ENCODE measurements at regions not wholly inside any gene's neighbourhood (a gene's known extent, or its start where the extent isn't known, plus 50 kb on each side); places are given as distances from the start of the nearest gene placed in this dataset.

- H3K9me2 ChIP-seq: no peaks in the 10 kb centered on the region
- no peaks in the 10 kb centered on the region for H3K9me3 ChIP-seq
- no peaks in the 10 kb centered on the region for H3K36me3 ChIP-seq (replicated peaks in 1 of 2; ENCODE audit: control insufficient read depth in 1 of 2, insufficient read depth in 2 of 2, low read length in 1 of 2)
- peaks cover 51% of the 10 kb centered on the region; the same call in 1 of the 2 replicates for H3K27me3 ChIP-seq (ENCODE audit: insufficient read depth)
- WGBS (ENCODE audit: low lambda C conversion rate): 8% methylated on average over 2 of the region's 2 CpGs
- POLR2A ChIA-PET: no interaction called here
- H3K4me2 ChIP-seq: no peak overlapping the region
- no peak overlapping the region for H2AFZ ChIP-seq (ENCODE audit: low read depth)
- H3F3A ChIP-seq (replicated peaks; ENCODE audit: insufficient read depth): no peaks in the 10 kb centered on the region
- H3K27ac ChIP-seq (ENCODE audit: low read depth in 2 of 2, low read length in 1 of 2): no peak overlapping the region
- TF ChIP-seq IRF3 (IDR thresholded peaks at IDR 0.05; ENCODE audit: low read depth, low read length) (no peak), RCOR1 (IDR thresholded peaks at IDR 0.05; ENCODE audit: low read length) (no peak), REST (IDR thresholded peaks at IDR 0.05; ENCODE audit: low read depth, low read length) (no peak), RXRA (IDR thresholded peaks at IDR 0.05; ENCODE audit: borderline replicate concordance, low read depth) (no peak), GABPA (IDR thresholded peaks at IDR 0.05; ENCODE audit: low read depth) (no peak), SMC3 (IDR thresholded peaks at IDR 0.05; ENCODE audit: low read depth, low read length) (no peak), YY1 (IDR thresholded peaks at IDR 0.05; ENCODE audit: low read depth) (no peak), GATA2 (CRISPR knock-in tag; IDR thresholded peaks at IDR 0.05) (no peak), TAF1 (IDR thresholded peaks at IDR 0.05; ENCODE audit: borderline replicate concordance, low read depth, low read length) (no peak), SIN3A (IDR thresholded peaks at IDR 0.05; ENCODE audit: borderline replicate concordance, low read depth, low read length) (no peak), RFX5 (IDR thresholded peaks at IDR 0.05; ENCODE audit: low read length) (no peak), CHD2 (IDR thresholded peaks at IDR 0.05; ENCODE audit: low read length, partially characterized antibody) (no peak), NFIC (IDR thresholded peaks at IDR 0.05; ENCODE audit: borderline replicate concordance) (no peak), EP300 (IDR thresholded peaks at IDR 0.05; ENCODE audit: borderline replicate concordance in 1 of 2, low read depth in 1 of 2, low read length in 1 of 2) (no peak), FOXJ3 (CRISPR knock-in tag; IDR thresholded peaks at IDR 0.05) (no peak), USF2 (IDR thresholded peaks at IDR 0.05; ENCODE audit: borderline replicate concordance, low read depth, low read length) (no peak), FOXM1 (IDR thresholded peaks at IDR 0.05; ENCODE audit: low read depth) (no peak), JUND (IDR thresholded peaks at IDR 0.05) (no peak), POLR2AphosphoS5 (IDR thresholded peaks at IDR 0.05; ENCODE audit: low read depth, low read length) (no peak)
- no peaks in the 10 kb centered on the region for H3K4me1 ChIP-seq (ENCODE audit: control insufficient read depth in 1 of 2, insufficient read depth in 2 of 2, low read depth in 1 of 2, low read length in 1 of 2)
- CTCF ChIA-PET: no interaction called here
- H3K4me3 ChIP-seq (ENCODE audit: low read depth in 2 of 2, low read length in 1 of 2): no peak overlapping the region
- no peak overlapping the region for H3K9ac ChIP-seq
- H3K79me2 ChIP-seq (ENCODE audit: insufficient read depth): no peaks in the 10 kb centered on the region
- no peak for DNase-seq
- no peaks in the 10 kb centered on the region for H4K20me1 ChIP-seq (ENCODE audit: insufficient read depth)
Observed at GRCh38 chr12:4014444-4014843, 141.2 kb upstream of the PARP11 start.
